22Rv1 (cell line): ENCODE measurements at regions not wholly inside any gene's neighbourhood (a gene's known extent, or its start where the extent isn't known, plus 50 kb on each side); places are given as distances from the start of the nearest gene placed in this dataset.

Experiments
- ZFX ChIP-seq: fragments of 450-650 bp; IDR thresholded peaks from 2 replicates; pipeline ENCODE4 v1.6.1; 2017; ENCODE audit warnings: antibody characterized with exemption, borderline replicate concordance
- TF ChIP-seq, protein P1 (sequence below): fragments of 450-650 bp; IDR thresholded peaks from 2 replicates; pipeline ENCODE4 v1.5.1; 2017; ENCODE audit warnings: mild to moderate bottlenecking

DNA sequence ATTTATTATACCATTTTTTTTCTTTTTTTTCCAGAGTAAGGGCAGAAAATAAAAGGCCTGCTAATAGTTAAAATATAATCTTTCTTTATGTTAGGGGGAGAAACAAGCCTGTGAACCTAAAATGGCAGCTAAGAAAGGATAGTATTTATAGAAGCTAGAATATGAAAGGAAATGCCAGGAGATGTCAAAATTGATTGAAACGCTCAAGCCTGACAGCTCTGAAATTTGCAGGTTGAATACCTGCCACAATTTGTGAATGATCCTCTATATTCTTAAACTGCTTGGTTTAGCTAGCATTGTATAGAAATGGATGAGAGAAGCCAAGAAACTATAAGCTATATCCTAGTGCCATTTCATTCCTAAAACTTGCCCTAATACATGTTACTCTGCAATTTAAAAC is 757.3 kb upstream of the PABPC4L start:
- TF ChIP-seq, protein P1, sequence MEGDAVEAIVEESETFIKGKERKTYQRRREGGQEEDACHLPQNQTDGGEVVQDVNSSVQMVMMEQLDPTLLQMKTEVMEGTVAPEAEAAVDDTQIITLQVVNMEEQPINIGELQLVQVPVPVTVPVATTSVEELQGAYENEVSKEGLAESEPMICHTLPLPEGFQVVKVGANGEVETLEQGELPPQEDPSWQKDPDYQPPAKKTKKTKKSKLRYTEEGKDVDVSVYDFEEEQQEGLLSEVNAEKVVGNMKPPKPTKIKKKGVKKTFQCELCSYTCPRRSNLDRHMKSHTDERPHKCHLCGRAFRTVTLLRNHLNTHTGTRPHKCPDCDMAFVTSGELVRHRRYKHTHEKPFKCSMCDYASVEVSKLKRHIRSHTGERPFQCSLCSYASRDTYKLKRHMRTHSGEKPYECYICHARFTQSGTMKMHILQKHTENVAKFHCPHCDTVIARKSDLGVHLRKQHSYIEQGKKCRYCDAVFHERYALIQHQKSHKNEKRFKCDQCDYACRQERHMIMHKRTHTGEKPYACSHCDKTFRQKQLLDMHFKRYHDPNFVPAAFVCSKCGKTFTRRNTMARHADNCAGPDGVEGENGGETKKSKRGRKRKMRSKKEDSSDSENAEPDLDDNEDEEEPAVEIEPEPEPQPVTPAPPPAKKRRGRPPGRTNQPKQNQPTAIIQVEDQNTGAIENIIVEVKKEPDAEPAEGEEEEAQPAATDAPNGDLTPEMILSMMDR, result no peak
- no peak for TF ChIP-seq ZFX
